ENCODE measurements at regions not wholly inside any gene's neighbourhood (a gene's known extent, or its start where the extent isn't known, plus 50 kb on each side); places are given as distances from the start of the nearest gene placed in this dataset.
"Not testable (repeated sequence)": the region's sequence is repeated elsewhere in the genome, so short reads cannot be mapped to it uniquely, and the experiment has no call there.

GRCh38 chr5:1653698-1654651 is 130.2 kb upstream of the LPCAT1 start:
- not testable (repeated sequence) for TF ChIP-seq POLR2A (IDR thresholded peaks at IDR 0.05; ENCODE audit: low read depth, low read length); POLR2AphosphoS5 (IDR thresholded peaks at IDR 0.05; ENCODE audit: low read depth, low read length); TAF1 (IDR thresholded peaks at IDR 0.05; ENCODE audit: borderline replicate concordance, low read depth, low read length)
